Neural cell (in vitro differentiated cells): ENCODE measurements at regions not wholly inside any gene's neighbourhood (a gene's known extent, or its start where the extent isn't known, plus 50 kb on each side); places are given as distances from the start of the nearest gene placed in this dataset.

Experiments
- H2AFZ ChIP-seq: fragments of 200-600, 300-800 bp; sonication (generic), shearing (Covaris generic); 2 replicates; pipeline ENCODE4 v1.6.0; 2014; ENCODE audit warnings: low read depth, mild to moderate bottlenecking, antibody characterized with exemption, low read length, moderate library complexity
- H3F3A ChIP-seq: fragments of 200-600 bp; shearing (Covaris generic); 2 replicates; pipeline ENCODE4 v1.6.1; 2016; ENCODE audit warnings: mild to moderate bottlenecking, moderate library complexity, mixed read lengths, antibody characterized with exemption, low read length; ENCODE audit not compliant: insufficient read depth, poor library complexity, severe bottlenecking
- H3K27ac ChIP-seq: fragments of 200-600, 300-800 bp; sonication (generic), shearing (Covaris generic); 2 replicates; pipeline ENCODE4 v1.5.1; 2014; ENCODE audit warnings: mild to moderate bottlenecking, low read length, moderate library complexity
- H3K27me3 ChIP-seq: fragments of 300-800, 200-600 bp; sonication (generic), shearing (Covaris generic); 2 replicates; pipeline ENCODE4 v1.6.0; 2014; ENCODE audit warnings: mild to moderate bottlenecking, low read depth, low read length, moderate library complexity; ENCODE audit not compliant: insufficient read depth
- H3K36me3 ChIP-seq: fragments of 300-800, 200-600 bp; sonication (generic), shearing (Covaris generic); 2 replicates; pipeline ENCODE4 v1.5.1; 2014; ENCODE audit warnings: mild to moderate bottlenecking, antibody characterized with exemption, low read length, moderate library complexity; ENCODE audit not compliant: insufficient read depth
- H3K4me2 ChIP-seq: fragments of 300-800, 200-600 bp; sonication (generic), shearing (Covaris generic); 2 replicates; pipeline ENCODE4 v1.6.0; 2014; ENCODE audit warnings: mild to moderate bottlenecking, low read length
- H3K4me3 ChIP-seq: fragments of 300-800, 200-600 bp; sonication (generic), shearing (Covaris generic); 2 replicates; pipeline ENCODE4 v1.5.1; 2014; ENCODE audit warnings: mild to moderate bottlenecking, low read length, moderate library complexity
- H3K79me2 ChIP-seq: fragments of 200-600 bp; shearing (Covaris generic); replicated peaks from 2 replicates; pipeline ENCODE4 v1.6.0; 2014; ENCODE audit warnings: mild to moderate bottlenecking, low read length, moderate library complexity; ENCODE audit not compliant: insufficient read depth
- H3K9ac ChIP-seq: fragments of 300-800, 200-600 bp; sonication (generic), shearing (Covaris generic); 2 replicates; pipeline ENCODE4 v1.6.1; 2016; ENCODE audit warnings: mild to moderate bottlenecking, low read length, mixed read lengths
- H3K9me2 ChIP-seq: fragments of 200-600 bp; shearing (Covaris generic); 2 replicates; pipeline ENCODE4 v1.6.1; 2016; ENCODE audit warnings: mild to moderate bottlenecking, low read length, mixed read lengths; ENCODE audit not compliant: insufficient read depth
- H3K9me3 ChIP-seq: fragments of 200-600, 300-800 bp; sonication (generic), shearing (Covaris generic); 2 replicates; pipeline ENCODE4 v1.6.1; 2016; ENCODE audit warnings: mild to moderate bottlenecking, mixed run types, low read length, moderate library complexity, mixed read lengths
- H4K20me1 ChIP-seq: fragments of 200-600 bp; shearing (Covaris generic); 2 replicates; pipeline ENCODE4 v1.6.1; 2016; ENCODE audit warnings: mild to moderate bottlenecking, mixed run types; ENCODE audit not compliant: insufficient read depth
- EP300 ChIP-seq: fragments of 450-650 bp; conservative IDR thresholded peaks from 2 replicates; pipeline ENCODE4 v1.6.1; 2014; ENCODE audit warnings: antibody characterized with exemption, mild to moderate bottlenecking, moderate library complexity; ENCODE audit not compliant: poor library complexity, severe bottlenecking
- EZH2 ChIP-seq: fragments of 200-600, 300-800 bp; shearing (Covaris generic), sonication (generic); IDR thresholded peaks from 2 replicates; pipeline ENCODE4 v1.6.1; 2014; ENCODE audit warnings: antibody characterized with exemption, low read length, borderline replicate concordance, mild to moderate bottlenecking; ENCODE audit not compliant: insufficient read depth, poor library complexity, severe bottlenecking
- MXI1 ChIP-seq: fragments of 450-650 bp; conservative IDR thresholded peaks from 2 replicates; pipeline ENCODE4 v1.6.1; 2014; ENCODE audit warnings: antibody characterized with exemption, mild to moderate bottlenecking; ENCODE audit not compliant: poor library complexity, severe bottlenecking
- POLR2AphosphoS5 ChIP-seq: IDR thresholded peaks from 2 replicates; pipeline ENCODE4 v1.6.1; 2012
- RAD21 ChIP-seq: fragments of 450-650 bp; conservative IDR thresholded peaks from 2 replicates; pipeline ENCODE4 v1.6.1; 2014; ENCODE audit warnings: antibody characterized with exemption, mild to moderate bottlenecking, moderate library complexity
- REST ChIP-seq: IDR thresholded peaks from 2 replicates; pipeline ENCODE4 v1.6.1; 2012; ENCODE audit warnings: borderline replicate concordance
- SMC3 ChIP-seq: fragments of 450-650 bp; conservative IDR thresholded peaks from 2 replicates; pipeline ENCODE4 v1.6.1; 2014; ENCODE audit warnings: antibody characterized with exemption, mild to moderate bottlenecking, moderate library complexity; ENCODE audit not compliant: poor library complexity
- TAF1 ChIP-seq: IDR thresholded peaks from 2 replicates; pipeline ENCODE4 v1.6.1; 2012; ENCODE audit warnings: low read depth
- TF ChIP-seq, protein P1 (sequence below): fragments of 450-650 bp; IDR thresholded peaks from 2 replicates; pipeline ENCODE4 v1.5.1; 2014; ENCODE audit warnings: antibody characterized with exemption, mild to moderate bottlenecking, moderate library complexity; ENCODE audit not compliant: poor library complexity, severe bottlenecking

- Histone ChIP-seq H3K9me3 (no peaks in the 10 kb centered on the region), H3K9ac (no peak overlapping the region), H3K4me3 (no peak overlapping the region), H3K27ac (no peak overlapping the region), H3K79me2 (no peaks in the 10 kb centered on the region), H2AFZ (no peak overlapping the region), H3K36me3 (no peaks in the 10 kb centered on the region), H4K20me1 (no peaks in the 10 kb centered on the region), H3F3A (no peaks in the 10 kb centered on the region), H3K4me2 (no peak overlapping the region), H3K9me2 (no peaks in the 10 kb centered on the region), H3K27me3 (no peaks in the 10 kb centered on the region)
- no peak for TF ChIP-seq TAF1
- TF ChIP-seq EZH2 = no peak
Measured at GRCh38 chr13:50643060-50643459, 200.4 kb downstream of the DLEU7 start.

- no peak overlapping the region for H2AFZ ChIP-seq
- no peak overlapping the region for H3K9ac ChIP-seq
- no peaks in the 10 kb centered on the region for H3K27me3 ChIP-seq
- H3K9me2 ChIP-seq = no peaks in the 10 kb centered on the region
- no peak overlapping the region for H3K27ac ChIP-seq
- H4K20me1 ChIP-seq = no peaks in the 10 kb centered on the region
- no peaks in the 10 kb centered on the region for H3K36me3 ChIP-seq
- H3K4me2 ChIP-seq = no peak overlapping the region
- no peaks in the 10 kb centered on the region for H3K79me2 ChIP-seq
- no peaks in the 10 kb centered on the region for H3F3A ChIP-seq
- TF ChIP-seq RAD21 = no peak
- no peak for TF ChIP-seq TAF1
- TF ChIP-seq SMC3 = no peak
- no peak for TF ChIP-seq MXI1
- TF ChIP-seq EZH2 = no peak
- TF ChIP-seq EP300 = no peak
- TF ChIP-seq, protein P1, sequence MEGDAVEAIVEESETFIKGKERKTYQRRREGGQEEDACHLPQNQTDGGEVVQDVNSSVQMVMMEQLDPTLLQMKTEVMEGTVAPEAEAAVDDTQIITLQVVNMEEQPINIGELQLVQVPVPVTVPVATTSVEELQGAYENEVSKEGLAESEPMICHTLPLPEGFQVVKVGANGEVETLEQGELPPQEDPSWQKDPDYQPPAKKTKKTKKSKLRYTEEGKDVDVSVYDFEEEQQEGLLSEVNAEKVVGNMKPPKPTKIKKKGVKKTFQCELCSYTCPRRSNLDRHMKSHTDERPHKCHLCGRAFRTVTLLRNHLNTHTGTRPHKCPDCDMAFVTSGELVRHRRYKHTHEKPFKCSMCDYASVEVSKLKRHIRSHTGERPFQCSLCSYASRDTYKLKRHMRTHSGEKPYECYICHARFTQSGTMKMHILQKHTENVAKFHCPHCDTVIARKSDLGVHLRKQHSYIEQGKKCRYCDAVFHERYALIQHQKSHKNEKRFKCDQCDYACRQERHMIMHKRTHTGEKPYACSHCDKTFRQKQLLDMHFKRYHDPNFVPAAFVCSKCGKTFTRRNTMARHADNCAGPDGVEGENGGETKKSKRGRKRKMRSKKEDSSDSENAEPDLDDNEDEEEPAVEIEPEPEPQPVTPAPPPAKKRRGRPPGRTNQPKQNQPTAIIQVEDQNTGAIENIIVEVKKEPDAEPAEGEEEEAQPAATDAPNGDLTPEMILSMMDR = no peak
- no peak for TF ChIP-seq REST
- no peak for TF ChIP-seq POLR2AphosphoS5
- H3K9me3 ChIP-seq = no peaks in the 10 kb centered on the region
- no peak overlapping the region for H3K4me3 ChIP-seq
Measured at GRCh38 chr13:50644081-50644871, 199.2 kb downstream of the DLEU7 start.
